Muscle layer of duodenum (tissue), 2 donors: ENCODE measurements at regions not wholly inside any gene's neighbourhood (a gene's known extent, or its start where the extent isn't known, plus 50 kb on each side); places are given as distances from the start of the nearest gene placed in this dataset.

ENCODE experiments used
- H3K27ac ChIP-seq: one replicate; pipeline ENCODE4 v1.7.0; 2013; ENCODE audit warnings: mild to moderate bottlenecking, low read length
- H3K27me3 ChIP-seq: one replicate; pipeline ENCODE4 v1.7.0; 2013; ENCODE audit warnings: low read depth, mild to moderate bottlenecking, control low read depth, low read length
- H3K36me3 ChIP-seq, 2 donors: one replicate each; pipeline ENCODE4 v1.7.0; 2013; ENCODE audit warnings: low read length in 2 of 2, control low read depth in 1 of 2, mild to moderate bottlenecking in 1 of 2; ENCODE audit not compliant: insufficient read depth in 2 of 2, control insufficient read depth in 1 of 2
- H3K4me1 ChIP-seq, 2 donors: one replicate each; pipeline ENCODE4 v1.7.0; 2013; ENCODE audit warnings: low read length in 2 of 2, mild to moderate bottlenecking in 2 of 2, control low read depth in 1 of 2, moderate library complexity in 1 of 2; ENCODE audit not compliant: insufficient read depth in 2 of 2, control insufficient read depth in 1 of 2
- H3K4me3 ChIP-seq, 2 donors: one replicate each; pipeline ENCODE4 v1.7.0; 2013; ENCODE audit warnings: low read length in 2 of 2, low read depth in 1 of 2, mild to moderate bottlenecking in 1 of 2
- H3K9me3 ChIP-seq, 2 donors: one replicate each; pipeline ENCODE4 v1.7.0; 2013; ENCODE audit warnings: low read length in 2 of 2, control low read depth in 1 of 2, mild to moderate bottlenecking in 1 of 2; ENCODE audit not compliant: control insufficient read depth in 1 of 2
- donor health status: healthy.

GRCh38 chr11:95495706-95496105 lies 264.7 kb upstream of the SESN3 start:
- Histone ChIP-seq H3K4me3 (no peak overlapping the region), H3K4me1 (no peaks in the 10 kb centered on the region), H3K36me3 (no peaks in the 10 kb centered on the region), H3K9me3 (peaks cover 0 to 4% of the 10 kb centered on the region in 2 donors), H3K27ac (no peak overlapping the region), H3K27me3 (no peaks in the 10 kb centered on the region)

- Histone ChIP-seq H3K4me1 (no peaks in the 10 kb centered on the region), H3K27me3 (no peaks in the 10 kb centered on the region), H3K27ac (no peak overlapping the region), H3K9me3 (peaks cover 0 to 7% of the 10 kb centered on the region in 2 donors), H3K4me3 (no peak overlapping the region), H3K36me3 (no peaks in the 10 kb centered on the region)
Measured at GRCh38 chr11:95494856-95495255, 263.9 kb upstream of the SESN3 start.

GRCh38 chr11:95494167-95494566 lies 263.2 kb upstream of the SESN3 start:
- Histone ChIP-seq H3K9me3 (peaks cover 0 to 7% of the 10 kb centered on the region in 2 donors), H3K27ac (no peak overlapping the region), H3K4me3 (no peak overlapping the region)

GRCh38 chr11:95490625-95491024 lies 259.6 kb upstream of the SESN3 start:
- H3K9me3 ChIP-seq = peaks cover 0 to 7% of the 10 kb centered on the region in 2 donors
- no peaks in the 10 kb centered on the region for H3K36me3 ChIP-seq
- H3K4me1 ChIP-seq = no peaks in the 10 kb centered on the region
- H3K27me3 ChIP-seq = no peaks in the 10 kb centered on the region
- H3K4me3 ChIP-seq = no peak overlapping the region
- no peak overlapping the region for H3K27ac ChIP-seq

More at GRCh38 chr11:95494167-95494566, 263.2 kb upstream of the SESN3 start:
- H3K4me1 ChIP-seq = no peaks in the 10 kb centered on the region
- no peaks in the 10 kb centered on the region for H3K36me3 ChIP-seq
- no peaks in the 10 kb centered on the region for H3K27me3 ChIP-seq

GRCh38 chr11:95487938-95488337 lies 256.9 kb upstream of the SESN3 start:
- Histone ChIP-seq H3K9me3 (peaks cover 0 to 7% of the 10 kb centered on the region in 2 donors), H3K4me1 (no peaks in the 10 kb centered on the region), H3K27ac (no peak overlapping the region), H3K4me3 (no peak overlapping the region), H3K27me3 (no peaks in the 10 kb centered on the region), H3K36me3 (no peaks in the 10 kb centered on the region)

- Histone ChIP-seq H3K4me1 (no peaks in the 10 kb centered on the region), H3K4me3 (no peak overlapping the region), H3K27ac (no peak overlapping the region), H3K9me3 (peaks cover 0 to 7% of the 10 kb centered on the region in 2 donors), H3K36me3 (no peaks in the 10 kb centered on the region), H3K27me3 (no peaks in the 10 kb centered on the region)
Measured at GRCh38 chr11:95487391-95487790, 256.4 kb upstream of the SESN3 start.

GRCh38 chr11:95486979-95487378 lies 256.0 kb upstream of the SESN3 start:
- H3K27ac ChIP-seq = no peak overlapping the region
- H3K4me1 ChIP-seq = no peaks in the 10 kb centered on the region
- H3K4me3 ChIP-seq = no peak overlapping the region
- H3K9me3 ChIP-seq = peaks cover 0 to 5% of the 10 kb centered on the region in 2 donors
- H3K36me3 ChIP-seq = no peaks in the 10 kb centered on the region
- H3K27me3 ChIP-seq = no peaks in the 10 kb centered on the region

GRCh38 chr11:95486466-95486865 lies 255.5 kb upstream of the SESN3 start:
- Histone ChIP-seq H3K4me3 (no peak overlapping the region), H3K4me1 (no peaks in the 10 kb centered on the region)

GRCh38 chr11:95485115-95485900 lies 254.3 kb upstream of the SESN3 start:
- Histone ChIP-seq H3K4me1 (no peaks in the 10 kb centered on the region), H3K27ac (no peak overlapping the region), H3K4me3 (no peak overlapping the region), H3K27me3 (no peaks in the 10 kb centered on the region), H3K36me3 (no peaks in the 10 kb centered on the region), H3K9me3 (peaks cover 0 to 1% of the 10 kb centered on the region in 2 donors)

More at GRCh38 chr11:95486466-95486865, 255.5 kb upstream of the SESN3 start:
- Histone ChIP-seq H3K36me3 (no peaks in the 10 kb centered on the region), H3K27ac (no peak overlapping the region), H3K27me3 (no peaks in the 10 kb centered on the region), H3K9me3 (peaks cover 0 to 5% of the 10 kb centered on the region in 2 donors)

- Histone ChIP-seq H3K4me1 (no peaks in the 10 kb centered on the region), H3K36me3 (no peaks in the 10 kb centered on the region), H3K9me3 (no peaks in the 10 kb centered on the region), H3K27ac (no peak overlapping the region), H3K4me3 (no peak overlapping the region), H3K27me3 (no peaks in the 10 kb centered on the region)
Measured at GRCh38 chr11:95483339-95483738, 252.3 kb upstream of the SESN3 start.

- Histone ChIP-seq H3K9me3 (no peaks in the 10 kb centered on the region), H3K36me3 (no peaks in the 10 kb centered on the region), H3K27me3 (no peaks in the 10 kb centered on the region), H3K4me3 (no peak overlapping the region), H3K4me1 (no peaks in the 10 kb centered on the region), H3K27ac (no peak overlapping the region)
Measured at GRCh38 chr11:95478003-95478402, 247.0 kb upstream of the SESN3 start.

GRCh38 chr11:95469258-95469657 lies 238.3 kb upstream of the SESN3 start:
- no peaks in the 10 kb centered on the region for H3K27me3 ChIP-seq

More at GRCh38 chr11:95469258-95469657, 238.3 kb upstream of the SESN3 start:
- Histone ChIP-seq H3K9me3 (no peaks in the 10 kb centered on the region), H3K36me3 (no peaks in the 10 kb centered on the region), H3K4me3 (no peak overlapping the region), H3K4me1 (no peaks in the 10 kb centered on the region), H3K27ac (no peak overlapping the region)
